HG03159 (cell line): ENCODE measurements at regions not wholly inside any gene's neighbourhood (a gene's known extent, or its start where the extent isn't known, plus 50 kb on each side); places are given as distances from the start of the nearest gene placed in this dataset.

Experiments used
- ATAC-seq: cut with Tn5 transposase; IDR thresholded peaks from one replicate; pipeline ENCODE4 v1.9.1; 2021; ENCODE audit warnings: mild to moderate bottlenecking, moderate library complexity; ENCODE audit not compliant: unreplicated experiment

- ATAC-seq, result no peak
Measured at GRCh38 chr9:8096091-8096490, 296.5 kb upstream of the DMAC1 start.

GRCh38 chr9:8095672-8096086 is 296.1 kb upstream of the DMAC1 start:
- ATAC-seq, result no peak

GRCh38 chr9:8088477-8088876 is 288.9 kb upstream of the DMAC1 start:
- no peak for ATAC-seq

GRCh38 chr9:8085986-8086385 is 286.4 kb upstream of the DMAC1 start:
- no peak for ATAC-seq

GRCh38 chr9:8078641-8079140 is 279.1 kb upstream of the DMAC1 start:
- ATAC-seq, result no peak

GRCh38 chr9:8074713-8075286 is 275.2 kb upstream of the DMAC1 start:
- no peak for ATAC-seq

- no peak for ATAC-seq
Measured at GRCh38 chr9:8071445-8071798, 271.8 kb upstream of the DMAC1 start.

- ATAC-seq, result no peak
Measured at GRCh38 chr9:8070779-8071444, 271.3 kb upstream of the DMAC1 start.

GRCh38 chr9:8062459-8062858 is 262.9 kb upstream of the DMAC1 start:
- no peak for ATAC-seq

- ATAC-seq, result no peak
Measured at GRCh38 chr9:8053501-8053900, 253.9 kb upstream of the DMAC1 start.

GRCh38 chr9:8052991-8053390 is 253.4 kb upstream of the DMAC1 start:
- no peak for ATAC-seq

- ATAC-seq, result no peak
Measured at GRCh38 chr9:8037745-8038144, 238.2 kb upstream of the DMAC1 start.

GRCh38 chr9:8036914-8037524 is 237.4 kb upstream of the DMAC1 start:
- ATAC-seq, result no peak

GRCh38 chr9:8033794-8034193 is 234.2 kb upstream of the DMAC1 start:
- no peak for ATAC-seq

- no peak for ATAC-seq
Measured at GRCh38 chr9:8030095-8030494, 230.5 kb upstream of the DMAC1 start.

GRCh38 chr9:8027351-8027750 is 227.8 kb upstream of the DMAC1 start:
- no peak for ATAC-seq

GRCh38 chr9:8025551-8025950 is 226.0 kb upstream of the DMAC1 start:
- ATAC-seq, result no peak

GRCh38 chr9:8020186-8020585 is 220.6 kb upstream of the DMAC1 start:
- ATAC-seq, result no peak

GRCh38 chr9:8019636-8020035 is 220.1 kb upstream of the DMAC1 start:
- no peak for ATAC-seq

- no peak for ATAC-seq
Measured at GRCh38 chr9:8014997-8015682, 215.6 kb upstream of the DMAC1 start.

- ATAC-seq, result no peak
Measured at GRCh38 chr9:8012986-8013385, 213.4 kb upstream of the DMAC1 start.

- no peak for ATAC-seq
Measured at GRCh38 chr9:8011974-8012373, 212.4 kb upstream of the DMAC1 start.
